ENCODE measurements at regions not wholly inside any gene's neighbourhood (a gene's known extent, or its start where the extent isn't known, plus 50 kb on each side); places are given as distances from the start of the nearest gene placed in this dataset.

DNA sequence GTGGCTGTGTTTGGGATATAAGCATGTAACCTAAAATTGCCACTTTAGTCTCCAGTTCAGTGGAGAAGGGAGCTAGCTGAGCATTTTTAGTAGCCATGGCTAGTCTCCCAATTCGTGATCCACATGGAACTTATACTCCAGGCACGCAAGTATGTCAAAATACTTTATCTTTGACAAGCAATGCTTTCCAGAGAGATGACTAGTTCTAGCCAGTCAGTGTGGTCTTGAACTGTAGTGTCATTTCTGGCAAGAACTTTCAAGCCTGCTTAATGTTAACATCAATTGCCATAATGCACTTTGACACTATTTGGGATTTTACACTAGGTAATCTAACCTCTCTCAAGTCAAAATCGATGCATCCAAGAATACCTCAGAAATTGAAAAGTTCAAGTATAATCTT, 660.0 kb downstream of the PTPRC start:
- DNase-seq, result no peak

DNA sequence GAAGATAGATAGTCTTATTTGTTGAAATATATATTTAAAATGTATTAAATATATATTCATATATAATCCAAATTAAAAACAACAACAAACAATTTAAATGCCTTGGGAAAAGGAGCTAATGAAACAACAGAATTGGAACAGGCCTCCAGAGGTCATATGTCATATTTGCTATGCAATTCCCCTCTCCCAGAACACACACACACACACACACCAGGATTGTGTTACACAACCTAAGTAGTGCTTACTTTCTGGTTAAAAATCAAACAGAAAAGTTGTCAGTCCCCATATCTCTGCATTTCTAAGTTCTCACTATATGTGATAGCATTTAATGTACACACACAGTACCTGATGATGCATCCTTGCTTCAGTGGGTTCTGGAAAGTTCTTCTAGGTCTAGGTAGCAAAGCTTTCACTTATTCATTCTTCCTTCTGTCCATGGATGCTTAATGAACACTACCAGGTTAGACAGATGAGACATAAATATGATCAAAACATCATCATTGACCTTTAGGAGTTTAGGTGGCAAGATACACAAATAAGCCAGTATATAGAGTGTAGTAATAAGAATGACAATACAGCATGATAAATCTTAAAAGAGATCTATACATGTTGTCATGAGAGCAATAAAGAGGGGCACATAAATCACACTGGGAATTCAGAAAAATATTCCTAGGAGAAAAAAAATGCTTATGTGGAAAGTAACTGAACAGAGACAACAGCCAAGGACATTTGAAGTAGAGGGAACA, 662.8 kb downstream of the PTPRC start:
- DNase-seq, result no peak

DNA sequence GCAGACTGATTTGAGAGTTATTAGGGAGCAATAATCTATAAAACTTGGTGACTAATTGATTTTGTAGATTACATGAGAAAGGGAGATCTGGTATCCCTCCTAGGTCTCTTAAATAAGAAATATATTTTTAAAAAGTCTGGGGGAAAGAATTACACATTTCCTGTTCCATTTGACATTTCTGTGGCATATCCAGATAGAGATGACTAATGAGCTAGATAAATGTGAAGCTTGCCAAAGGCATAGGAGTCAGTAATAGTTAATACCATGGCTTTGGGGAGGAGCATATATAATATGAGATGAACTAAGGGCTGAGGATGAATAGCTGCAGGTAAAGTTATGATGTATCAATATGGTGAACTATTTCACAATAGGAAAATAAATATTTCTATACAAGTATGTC, 663.7 kb downstream of the PTPRC start:
- no peak for DNase-seq

DNA sequence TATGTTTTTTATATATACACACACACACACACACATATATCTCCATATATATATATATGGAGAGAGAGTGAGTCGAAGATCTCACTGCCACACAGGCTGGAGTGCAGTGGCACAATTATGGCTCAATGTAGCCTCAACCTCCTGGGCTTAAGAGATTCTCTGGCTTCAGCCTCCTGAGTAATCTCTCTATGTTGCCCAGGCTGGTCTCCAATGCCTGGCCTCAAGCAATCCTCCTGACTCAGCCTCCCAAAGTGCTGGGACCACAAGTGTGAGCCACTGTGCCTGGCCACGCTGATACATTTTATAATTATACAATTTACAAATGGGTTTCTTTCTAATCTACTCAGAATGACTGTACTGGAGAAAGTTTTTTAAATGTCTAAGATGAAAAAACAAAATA, 664.2 kb downstream of the PTPRC start:
- DNase-seq, result no peak

DNA sequence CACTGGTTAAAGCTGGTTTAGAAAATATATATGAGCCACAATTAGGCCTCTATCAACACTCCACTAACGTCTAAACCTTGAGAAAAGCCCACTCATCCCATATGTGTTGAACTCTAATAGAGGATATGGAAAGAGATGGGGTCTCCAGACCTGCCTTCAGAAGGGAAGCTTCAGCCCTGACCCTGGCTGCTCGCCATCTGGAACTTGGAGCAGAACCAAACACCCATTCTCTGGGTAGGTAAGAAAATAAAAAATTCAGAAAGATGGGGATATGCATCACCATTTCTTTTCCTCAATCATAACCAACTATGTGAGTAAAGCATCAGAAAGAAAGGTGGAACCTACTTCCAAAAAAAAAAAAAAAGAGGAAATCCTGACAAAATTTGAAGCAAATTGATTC, 666.2 kb downstream of the PTPRC start:
- DNase-seq, result no peak

DNA sequence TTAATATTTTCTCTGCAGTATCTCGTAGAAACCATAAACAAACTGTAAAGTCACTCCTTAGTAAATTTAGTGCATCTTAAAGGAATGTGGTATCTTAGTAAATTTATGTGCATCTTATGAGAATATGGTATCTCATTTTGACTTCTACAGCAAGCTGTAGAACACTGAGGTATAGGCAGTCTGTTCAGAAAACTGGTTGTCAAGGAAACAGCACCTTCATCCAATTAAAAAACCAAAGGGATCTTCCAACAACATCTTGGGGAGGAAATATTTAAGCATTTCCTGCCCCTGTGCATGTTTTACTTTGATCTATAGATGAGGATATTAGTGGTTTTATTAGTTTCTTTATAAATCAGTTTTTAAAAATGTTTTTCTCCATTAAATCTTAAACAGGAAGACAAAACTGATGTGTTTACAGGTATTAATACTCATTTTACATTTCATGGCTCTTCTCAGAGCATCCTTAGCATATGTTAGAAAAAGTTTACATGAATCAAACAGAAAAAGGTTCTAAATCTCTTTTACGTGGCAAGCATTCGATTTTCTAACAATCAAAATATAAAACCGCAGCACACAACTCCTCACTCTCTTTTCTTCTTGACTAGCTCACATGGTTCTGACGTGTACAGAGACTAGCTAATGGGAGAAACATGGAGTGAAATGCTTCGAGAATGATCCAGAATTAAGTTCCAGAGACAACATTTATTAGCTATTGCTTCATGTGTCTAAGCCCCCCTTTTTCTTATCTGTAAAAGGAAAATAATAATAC, 668.8 kb downstream of the PTPRC start:
- DNase-seq, result no peak

DNA sequence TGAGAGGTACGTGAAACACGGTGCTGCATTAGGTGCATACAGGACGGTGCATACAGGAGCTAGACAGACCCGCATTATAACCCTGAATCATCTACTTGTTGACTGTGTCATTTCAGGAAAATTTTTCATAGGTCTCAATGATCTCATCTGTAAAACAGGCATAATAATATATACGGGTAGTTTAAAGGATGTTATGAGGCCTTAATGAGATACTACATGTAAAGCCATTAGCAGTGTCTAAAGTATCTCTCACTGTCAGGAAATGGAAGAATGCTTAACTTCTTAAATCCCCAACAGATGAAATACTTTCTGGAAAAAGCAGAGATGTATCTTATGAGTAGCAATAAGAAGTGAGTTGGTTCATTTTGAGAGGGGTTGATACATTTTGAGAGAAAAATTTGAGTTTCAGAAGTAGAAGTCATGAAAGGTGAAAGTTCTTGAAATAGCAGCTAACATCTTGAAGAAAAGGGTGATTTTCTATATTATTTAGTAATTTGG, 669.6 kb downstream of the PTPRC start:
- no peak for DNase-seq

DNA sequence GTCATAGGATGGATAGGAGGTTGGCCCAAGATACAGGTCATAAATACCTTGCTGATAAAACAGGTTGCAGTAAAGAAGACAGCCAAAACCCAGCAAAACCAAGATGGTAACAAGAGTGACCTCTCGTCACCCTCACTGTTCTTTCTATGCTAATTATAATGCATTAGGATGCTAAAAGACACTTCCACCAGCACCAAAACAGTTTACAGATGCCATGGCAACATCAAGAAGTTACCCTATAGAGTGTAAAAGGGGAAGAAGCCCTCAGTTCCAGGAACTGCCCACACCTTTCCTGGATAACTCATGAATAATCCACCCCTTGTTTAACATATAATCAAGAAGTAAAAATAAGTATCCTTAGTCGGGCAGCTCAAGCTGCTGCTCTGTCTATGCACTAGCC, 671.9 kb downstream of the PTPRC start:
- no peak for DNase-seq

DNA sequence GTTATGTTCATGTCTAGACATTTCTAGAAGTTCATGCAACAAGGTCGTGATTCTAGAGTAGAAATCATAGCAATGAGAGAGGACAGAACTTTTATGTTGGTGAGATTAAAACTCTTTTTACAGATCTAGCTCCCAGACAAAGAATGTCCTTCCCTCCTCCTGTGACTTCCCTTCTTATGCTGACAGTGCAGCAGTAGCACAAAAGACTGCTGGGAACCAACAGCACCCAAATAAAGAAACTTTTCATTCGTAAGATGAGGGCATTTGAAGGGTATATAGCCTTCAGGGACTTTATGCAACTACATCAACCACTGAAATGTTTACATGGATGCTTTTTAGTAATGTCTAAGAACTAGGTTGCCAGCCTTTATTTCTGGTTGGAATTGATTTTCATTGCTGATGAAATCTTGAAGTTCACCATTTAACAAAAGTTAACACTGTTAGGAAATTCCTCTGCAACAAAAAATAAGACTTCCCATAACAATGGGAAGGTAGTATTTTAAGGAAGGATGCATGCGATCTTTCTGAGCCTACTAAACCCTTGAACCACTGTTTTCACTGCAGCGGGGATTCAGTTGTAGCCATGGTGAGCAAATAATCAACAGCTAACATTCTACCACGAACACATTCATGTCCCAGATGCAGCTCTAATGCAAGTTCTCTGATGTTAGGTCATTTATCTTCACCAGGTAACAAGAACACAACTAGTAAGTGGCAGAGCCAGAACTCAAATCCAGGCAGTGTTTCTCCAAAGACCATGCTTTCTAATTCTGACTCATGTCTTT, 672.8 kb downstream of the PTPRC start:
- DNase-seq, result no peak

DNA sequence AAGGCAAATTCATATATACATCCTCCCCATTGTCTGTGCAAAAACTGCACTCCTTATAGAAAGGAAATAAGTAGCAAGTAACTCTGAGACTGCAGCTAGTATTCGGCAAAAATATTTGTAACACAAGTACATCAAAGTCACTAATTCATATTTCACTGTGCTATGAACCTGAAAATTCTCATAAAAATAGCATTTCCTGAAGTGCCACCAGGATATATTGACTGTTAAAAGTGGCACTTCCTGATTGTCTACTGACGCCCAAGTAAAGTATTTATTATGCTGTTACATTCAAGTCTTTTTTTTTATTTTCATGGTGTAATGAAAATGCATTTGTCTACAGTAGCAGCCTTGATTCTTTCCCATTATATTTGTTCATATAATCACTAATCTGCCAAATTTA, 673.8 kb downstream of the PTPRC start:
- no peak for DNase-seq

DNA sequence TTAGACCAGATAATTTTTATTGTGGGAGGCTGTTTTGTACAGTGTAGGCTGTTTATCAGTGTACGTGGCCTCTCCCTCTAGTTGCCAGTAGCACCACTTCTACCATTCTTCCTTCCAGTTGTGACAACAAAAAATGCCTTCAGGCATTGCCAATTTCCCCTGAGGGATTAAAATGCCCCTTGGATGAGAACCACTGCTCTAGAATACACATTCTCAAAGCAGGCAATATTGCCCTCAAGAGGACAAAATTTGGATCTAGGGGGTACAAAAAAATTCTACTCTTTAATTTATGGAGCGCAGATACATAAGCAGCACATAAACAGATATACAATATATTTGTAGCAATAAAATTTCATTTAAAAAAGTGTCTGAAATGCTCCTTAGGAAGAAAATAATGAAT, 674.6 kb downstream of the PTPRC start:
- no peak for DNase-seq

DNA sequence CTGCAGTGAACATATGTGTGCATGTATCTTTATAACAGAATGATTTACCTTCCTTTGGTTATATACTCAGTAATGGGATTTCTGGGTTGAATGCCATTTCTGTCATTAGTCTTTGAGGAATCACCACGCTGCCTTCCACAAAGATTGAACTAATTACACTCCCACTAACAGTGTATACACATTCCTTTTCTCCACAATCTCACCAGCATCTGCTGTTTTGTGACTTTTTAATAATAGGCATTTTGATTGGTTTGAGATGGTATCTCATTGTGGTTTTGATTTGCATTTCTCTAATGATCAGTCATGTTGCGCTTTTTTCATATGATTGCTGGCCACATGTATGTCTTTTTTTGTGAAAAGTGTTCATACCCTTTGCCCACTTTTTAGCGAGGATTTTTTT, 680.5 kb downstream of the PTPRC start:
- no peak for DNase-seq

DNA sequence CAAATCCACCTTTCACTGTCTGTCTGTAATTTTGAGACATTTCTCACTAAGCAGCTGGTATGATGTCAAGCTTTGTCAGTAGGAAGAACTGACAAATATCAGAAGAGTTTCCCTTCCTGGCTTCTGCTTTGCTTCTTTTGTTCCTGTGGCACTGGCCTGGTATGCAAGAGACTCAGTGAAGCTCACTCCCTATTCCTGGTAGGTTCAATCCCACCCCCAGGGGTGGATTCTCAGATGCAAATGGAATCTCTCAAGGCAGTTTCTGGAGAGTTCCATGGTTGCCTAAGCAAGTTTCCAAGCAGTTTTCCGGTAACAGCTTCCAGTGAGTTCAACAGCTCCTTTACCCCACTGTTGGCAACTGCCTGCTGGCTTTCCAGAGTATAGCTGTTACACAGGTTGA, 683.4 kb downstream of the PTPRC start:
- no peak for DNase-seq

DNA sequence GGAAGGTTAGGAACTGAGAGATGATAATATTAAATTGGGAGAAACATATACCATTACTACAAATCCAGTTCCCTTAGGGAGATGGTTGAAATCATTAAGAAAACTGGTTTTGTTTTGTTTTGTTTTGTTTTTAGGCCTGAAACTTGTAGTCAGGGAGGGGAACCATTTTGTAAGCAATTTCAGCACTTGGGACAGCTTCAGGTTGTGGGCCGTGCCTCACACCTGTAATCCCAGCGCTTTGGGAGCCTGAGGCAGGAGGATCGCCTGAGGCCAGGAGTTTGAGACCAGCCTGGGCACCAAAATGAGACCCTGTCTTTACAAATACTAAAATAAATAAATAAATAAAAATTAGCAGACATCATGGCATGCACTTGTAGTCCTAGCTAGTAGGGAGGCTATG, 694.3 kb upstream of the NR5A2 start:
- no peak for DNase-seq

DNA sequence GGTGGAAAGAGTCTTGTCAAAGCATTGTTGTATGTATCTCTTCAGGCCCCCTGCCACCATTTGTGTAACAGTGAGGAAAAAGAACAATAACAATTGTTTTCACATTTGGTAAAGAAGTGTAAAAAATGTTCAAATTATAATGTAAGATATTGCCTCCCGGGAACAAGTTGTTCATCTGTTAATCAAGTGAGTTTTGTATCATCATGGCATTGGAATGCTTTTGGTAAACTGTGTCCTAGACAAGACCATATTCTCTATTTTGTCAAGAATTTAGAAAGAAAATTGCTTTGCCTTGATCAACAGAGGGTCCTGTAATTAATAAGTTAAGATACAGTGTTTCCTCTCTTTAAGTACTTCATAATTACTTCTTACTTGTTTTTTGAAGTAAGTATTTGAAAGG, 692.0 kb upstream of the NR5A2 start:
- no peak for DNase-seq

DNA sequence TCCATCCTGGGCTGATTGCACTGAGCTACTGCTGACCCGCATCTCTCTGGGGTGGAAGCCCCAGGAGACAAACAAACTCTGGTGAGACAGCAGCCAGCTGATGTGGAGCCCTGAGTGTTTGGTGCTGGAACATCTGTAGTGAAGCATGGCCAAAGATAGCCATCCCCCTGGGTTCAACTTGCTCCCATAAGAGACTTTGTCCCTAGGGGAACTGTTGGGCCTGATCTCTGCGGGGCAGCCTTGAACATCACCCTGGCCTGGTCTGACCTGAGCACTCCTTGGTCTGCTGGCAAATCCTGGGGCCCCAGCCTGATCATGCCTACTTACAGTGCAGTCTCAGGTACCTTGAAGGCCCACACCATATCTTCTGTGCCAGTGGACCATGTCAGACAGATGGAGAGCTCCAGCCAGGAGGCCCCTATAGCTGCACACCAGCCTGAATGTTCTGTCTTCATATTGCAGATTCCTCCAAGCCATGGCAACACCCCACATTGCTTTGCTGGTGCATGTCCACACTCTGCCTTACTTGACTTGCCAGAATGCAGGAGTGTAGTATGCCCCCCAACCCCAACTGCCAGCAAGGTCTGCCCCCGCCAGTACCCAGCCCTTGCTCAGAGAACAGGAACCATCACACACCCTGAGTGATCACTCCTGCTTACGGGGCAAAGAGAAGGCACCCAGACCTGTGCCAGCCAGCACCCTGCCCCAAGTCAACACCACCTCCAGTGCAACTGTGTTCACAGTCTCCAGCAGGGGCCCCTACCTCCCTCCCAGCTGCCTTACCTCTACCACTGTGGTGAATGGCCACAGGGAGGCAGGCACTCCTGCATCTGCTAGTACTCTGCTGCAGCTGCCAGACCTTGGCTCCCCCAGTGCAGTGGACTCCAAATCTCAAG, 690.5 kb upstream of the NR5A2 start:
- no peak for DNase-seq

DNA sequence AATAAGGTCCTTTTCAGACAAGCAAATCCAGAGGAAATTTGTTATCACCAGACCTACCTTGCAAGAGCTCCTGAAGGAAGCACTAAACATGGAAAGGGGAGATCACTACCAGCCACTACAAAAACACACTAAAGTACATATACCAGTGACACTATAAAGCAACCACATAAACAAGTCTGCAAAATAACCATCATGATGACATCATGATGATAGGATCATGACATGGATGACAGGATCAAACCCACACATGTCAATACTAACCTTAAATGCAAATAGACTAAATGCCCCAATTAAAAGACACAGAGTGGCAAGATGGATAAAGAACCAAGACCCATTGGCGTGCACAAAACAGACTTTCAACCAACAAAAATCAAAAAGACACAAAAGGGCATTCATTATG, 688.8 kb upstream of the NR5A2 start:
- DNase-seq, result no peak

DNA sequence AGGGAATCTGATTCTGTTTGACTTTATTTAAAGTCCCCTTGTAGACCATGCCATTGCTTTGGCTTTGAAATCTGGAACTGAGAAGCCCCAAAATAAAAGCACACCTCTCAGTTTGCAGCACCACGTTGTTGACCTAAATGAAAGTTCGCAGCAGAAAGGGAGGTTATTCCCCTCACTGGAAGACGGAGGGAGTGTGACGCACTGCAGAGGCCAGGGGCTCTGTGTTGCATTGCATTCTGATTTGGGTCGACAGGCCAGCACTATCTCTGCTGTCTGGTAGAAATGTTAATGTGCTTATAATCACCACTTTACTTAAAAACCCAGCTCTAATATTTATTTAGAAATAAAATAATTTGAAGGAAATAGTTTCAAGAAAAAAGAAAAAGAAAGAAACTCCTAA, 675.2 kb upstream of the NR5A2 start:
- no peak for DNase-seq

DNA sequence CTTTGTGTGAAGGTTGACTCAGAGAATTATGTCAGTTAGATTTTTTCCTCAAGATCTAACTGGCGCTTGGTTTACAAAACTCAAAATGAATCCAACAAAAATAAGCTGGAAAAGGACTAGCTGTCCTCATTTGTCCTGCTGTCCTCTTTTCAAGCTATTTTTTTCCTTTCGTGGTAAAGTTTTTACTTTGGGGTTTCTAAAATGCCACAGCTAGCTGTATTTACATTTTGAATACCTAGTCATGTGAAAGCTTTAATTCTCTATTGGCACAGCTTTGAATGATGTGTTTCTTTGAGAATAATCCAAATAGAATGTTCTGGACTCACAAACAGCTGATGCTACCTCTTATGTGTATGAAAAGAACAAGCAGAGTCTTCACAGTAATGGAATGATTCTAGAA, 673.6 kb upstream of the NR5A2 start:
- no peak for DNase-seq

DNA sequence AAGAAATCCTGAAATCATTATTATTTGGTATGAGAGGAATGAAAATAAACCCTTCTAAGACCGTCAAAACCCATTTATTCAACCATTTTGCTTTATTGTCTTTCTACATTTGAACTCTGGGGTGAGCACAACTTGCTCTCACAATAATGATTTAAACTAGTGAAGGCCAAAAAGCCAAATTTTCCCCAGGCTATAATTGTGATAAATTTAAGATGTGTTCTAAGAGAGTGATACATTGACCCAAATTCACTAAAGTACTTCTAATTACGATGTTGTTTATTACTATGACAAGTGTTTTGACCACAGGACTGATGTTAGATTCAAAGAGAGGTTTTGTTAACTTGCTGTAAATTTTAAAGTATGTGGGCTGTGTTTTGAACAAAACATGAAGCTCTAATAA, 670.9 kb upstream of the NR5A2 start:
- no peak for DNase-seq

DNA sequence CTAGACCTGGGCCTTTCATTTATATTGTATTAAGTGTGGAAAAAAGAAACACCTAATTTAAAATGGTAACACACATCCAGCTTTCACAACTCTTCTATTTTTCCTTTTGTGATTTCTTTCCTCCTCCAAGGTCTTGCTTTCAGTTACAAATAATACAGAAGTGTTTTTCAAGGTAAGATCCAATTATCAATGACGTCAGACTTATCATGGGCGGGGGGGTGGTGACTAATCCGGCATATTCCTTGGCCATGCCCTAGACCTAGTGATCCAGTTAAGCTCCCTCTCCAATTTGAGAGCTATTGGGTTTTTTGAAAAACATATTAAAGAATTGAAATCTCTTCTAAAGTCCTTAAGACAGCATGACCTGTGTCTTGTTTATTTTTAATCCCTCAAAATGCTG, 669.9 kb upstream of the NR5A2 start:
- DNase-seq, result no peak

DNA sequence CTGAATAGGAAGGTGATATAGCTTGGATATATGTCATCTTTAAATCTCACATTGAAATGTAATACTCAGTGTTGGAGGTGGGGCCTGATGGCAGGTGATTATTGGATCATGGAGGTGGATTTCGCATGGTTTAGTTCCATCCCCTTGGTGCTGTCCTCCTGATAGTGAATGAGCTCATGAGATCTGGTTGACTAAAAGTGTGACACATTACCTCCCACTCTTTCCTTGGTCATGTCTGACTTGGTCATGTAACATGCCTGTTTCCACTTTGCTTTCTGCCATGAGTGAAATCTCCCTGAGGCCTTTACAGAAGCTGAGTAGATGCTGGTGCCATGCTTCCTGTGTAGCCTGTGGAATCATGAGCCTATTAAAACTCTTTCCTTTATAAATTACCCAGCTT, 664.5 kb upstream of the NR5A2 start:
- DNase-seq, result no peak

DNA sequence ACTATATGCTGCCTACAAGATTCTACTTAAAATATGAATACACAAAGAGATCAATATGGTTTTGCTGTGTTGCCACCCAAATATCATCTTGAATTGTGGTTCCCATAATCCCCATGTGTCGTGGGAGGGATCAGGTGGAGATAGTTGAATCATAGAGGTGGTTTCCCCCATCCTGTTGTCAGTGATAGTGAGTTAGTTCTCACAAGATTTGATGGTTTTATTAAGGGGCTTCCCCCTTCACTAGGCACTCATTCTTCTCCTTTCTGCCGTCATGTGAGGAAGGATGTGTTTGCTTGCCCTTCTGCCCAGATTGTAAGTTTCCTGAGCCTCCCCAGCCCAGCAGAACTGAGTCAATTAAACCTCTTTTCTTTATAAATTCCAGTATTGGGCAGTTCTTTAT, 654.4 kb upstream of the NR5A2 start:
- no peak for DNase-seq
